GM23338 (cell line): ENCODE measurements at regions not wholly inside any gene's neighbourhood (a gene's known extent, or its start where the extent isn't known, plus 50 kb on each side); places are given as distances from the start of the nearest gene placed in this dataset.

Source experiments
- ATAC-seq: fragments of 200-7000 bp; cut with Tn5 transposase; 3 replicates; pipeline ENCODE4 v1.9.1; 2020
- DNase-seq: peaks from one replicate; pipeline ENCODE4 v3.0.0-alpha.2; 2015; ENCODE audit warnings: low spot score
- H2AFZ ChIP-seq: fragments of 200-600 bp; sonication (generic); 2 replicates; pipeline ENCODE4 v1.8.0; 2016; ENCODE audit warnings: antibody characterized with exemption, mild to moderate bottlenecking, moderate library complexity
- H3F3A ChIP-seq: fragments of 200-600 bp; sonication (generic); replicated peaks from 2 replicates; pipeline ENCODE4 v1.8.0; 2017; ENCODE audit warnings: antibody characterized with exemption, mixed run types, low read depth
- H3K27ac ChIP-seq: fragments of 200-600 bp; sonication (generic); 2 replicates; pipeline ENCODE4 v1.6.1; 2016; ENCODE audit warnings: low read depth
- H3K27me3 ChIP-seq: fragments of 200-600 bp; sonication (generic); 2 replicates; pipeline ENCODE4 v1.8.0; 2016; ENCODE audit warnings: mild to moderate bottlenecking, mixed run types, moderate library complexity; ENCODE audit not compliant: insufficient read depth
- H3K36me3 ChIP-seq: fragments of 200-600 bp; sonication (generic); 2 replicates; pipeline ENCODE4 v1.8.0; 2016; ENCODE audit warnings: mild to moderate bottlenecking; ENCODE audit not compliant: insufficient read depth
- H3K4me1 ChIP-seq: fragments of 200-600 bp; sonication (generic); 2 replicates; pipeline ENCODE4 v1.8.0; 2016; ENCODE audit warnings: mild to moderate bottlenecking, moderate library complexity; ENCODE audit not compliant: insufficient read depth
- H3K4me2 ChIP-seq: fragments of 200-600 bp; sonication (generic); 2 replicates; pipeline ENCODE4 v1.7.1; 2017; ENCODE audit warnings: mixed run types
- H3K4me3 ChIP-seq: fragments of 200-600 bp; sonication (generic); 2 replicates; pipeline ENCODE4 v1.6.1; 2016; ENCODE audit warnings: mixed run types
- H3K79me2 ChIP-seq: fragments of 200-600 bp; sonication (generic); replicated peaks from 2 replicates; pipeline ENCODE4 v1.8.0; 2017; ENCODE audit warnings: mild to moderate bottlenecking; ENCODE audit not compliant: insufficient read depth
- H3K9me2 ChIP-seq: fragments of 200-600 bp; sonication (generic); 2 replicates; pipeline ENCODE4 v1.8.0; 2017; ENCODE audit not compliant: insufficient read depth
- H4K20me1 ChIP-seq: fragments of 200-600 bp; sonication (generic); replicated peaks from 2 replicates; pipeline ENCODE4 v1.8.0; 2017; ENCODE audit warnings: mild to moderate bottlenecking; ENCODE audit not compliant: insufficient read depth
- H3K27ac Mint-ChIP-seq: 2 replicates; pipeline ENCODE4 v1.8.0; 2020; ENCODE audit warnings: inconsistent platforms, mild to moderate bottlenecking, moderate library complexity, mixed read lengths
- H3K27me3 Mint-ChIP-seq: 3 replicates; pipeline ENCODE4 v1.8.0; 2022; ENCODE audit warnings: low read depth, mild to moderate bottlenecking, moderate library complexity, mixed read lengths, inconsistent platforms; ENCODE audit not compliant: insufficient read depth, poor library complexity
- H3K36me3 Mint-ChIP-seq: 3 replicates; pipeline ENCODE4 v1.8.0; 2021; ENCODE audit warnings: low read depth, mild to moderate bottlenecking, inconsistent platforms, moderate library complexity, mixed read lengths
- H3K4me1 Mint-ChIP-seq: 3 replicates; pipeline ENCODE4 v1.8.0; 2020; ENCODE audit warnings: mild to moderate bottlenecking, inconsistent platforms, mixed read lengths
- H3K4me3 Mint-ChIP-seq: 3 replicates; pipeline ENCODE4 v1.8.0; 2021; ENCODE audit warnings: moderate library complexity, mild to moderate bottlenecking, inconsistent platforms, mixed read lengths
- H3K9me3 Mint-ChIP-seq: 3 replicates; pipeline ENCODE4 v1.8.0; 2020; ENCODE audit warnings: moderate library complexity, mild to moderate bottlenecking, inconsistent platforms, mixed read lengths
- CREB1 ChIP-seq: fragments of 250-450 bp; sonication (Bioruptor Pico); IDR thresholded peaks from 2 replicates; pipeline ENCODE4 v1.5.0; 2020; ENCODE audit warnings: low read depth, mild to moderate bottlenecking, moderate library complexity
- CTCF ChIP-seq, 2 experiments: fragments of 200-600 bp in 1 of 2; sonication (generic) in 1 of 2; conservative IDR thresholded peaks; 2 replicates each; pipeline versions ENCODE4 v1.5.1 to v1.6.1; 2016 to 2017; ENCODE audit warnings: antibody characterized with exemption in 2 of 2, low read depth in 2 of 2, mild to moderate bottlenecking in 2 of 2, moderate library complexity in 1 of 2
- ETS1 ChIP-seq: IDR thresholded peaks from 2 replicates; pipeline ENCODE4 v1.6.1; 2016; ENCODE audit warnings: antibody characterized with exemption
- EZH2 ChIP-seq: fragments of 200-600 bp; sonication (generic); IDR thresholded peaks from one replicate; pipeline ENCODE4 v1.8.0; 2017; ENCODE audit warnings: antibody characterized with exemption, mild to moderate bottlenecking, low read depth; ENCODE audit not compliant: unreplicated experiment
- EZH2phosphoT487 ChIP-seq: fragments of 200-600 bp; sonication (generic); IDR thresholded peaks from one replicate; pipeline ENCODE4 v1.8.1; 2018; ENCODE audit warnings: antibody characterized with exemption; ENCODE audit not compliant: unreplicated experiment
- JUNB ChIP-seq: IDR thresholded peaks from one replicate; pipeline ENCODE4 v1.6.1; 2016; ENCODE audit warnings: antibody characterized with exemption; ENCODE audit not compliant: unreplicated experiment
- NANOG ChIP-seq: IDR thresholded peaks from 2 replicates; pipeline ENCODE4 v1.6.1; 2016; ENCODE audit warnings: antibody characterized with exemption, borderline replicate concordance
- POLR2AphosphoS5 ChIP-seq: IDR thresholded peaks from 2 replicates; pipeline ENCODE4 v1.6.1; 2016; ENCODE audit warnings: antibody characterized with exemption, low read depth
- REST ChIP-seq: IDR thresholded peaks from one replicate; pipeline ENCODE4 v1.6.1; 2018; ENCODE audit warnings: antibody characterized with exemption; ENCODE audit not compliant: unreplicated experiment
- STAT1 ChIP-seq: IDR thresholded peaks from one replicate; pipeline ENCODE4 v1.6.1; 2016; ENCODE audit warnings: antibody characterized with exemption; ENCODE audit not compliant: unreplicated experiment
- ZNF114 ChIP-seq: fragments of 250-450 bp; sonication (Bioruptor Pico); IDR thresholded peaks from 2 replicates; pipeline ENCODE4 v1.5.0; 2020; ENCODE audit warnings: mild to moderate bottlenecking, moderate library complexity
- ZNF331 ChIP-seq: fragments of 250-450 bp; sonication (Bioruptor Pico); IDR thresholded peaks from 2 replicates; pipeline ENCODE4 v1.5.0; 2020; ENCODE audit warnings: low read depth, mild to moderate bottlenecking, moderate library complexity
- ZNF462 ChIP-seq: fragments of 250-450 bp; sonication (Bioruptor Pico); IDR thresholded peaks from 2 replicates; pipeline ENCODE4 v1.5.0; 2020; ENCODE audit warnings: mild to moderate bottlenecking, moderate library complexity

- H3K9me3 Mint-ChIP-seq, result peaks cover 9% of the 10 kb centered on the region
- Histone ChIP-seq H3K4me2 (no peak overlapping the region), H3F3A (no peaks in the 10 kb centered on the region), H3K4me3 (no peak overlapping the region), H3K27me3 (no peaks in the 10 kb centered on the region), H3K36me3 (no peaks in the 10 kb centered on the region), H3K4me1 (no peaks in the 10 kb centered on the region), H3K9me2 (no peaks in the 10 kb centered on the region), H4K20me1 (no peaks in the 10 kb centered on the region), H3K79me2 (no peaks in the 10 kb centered on the region), H3K27ac (no peak overlapping the region), H2AFZ (no peak overlapping the region)
- ATAC-seq (no peak), DNase-seq (no peak)
- no peak overlapping the region for H3K4me3 Mint-ChIP-seq
- no peaks in the 10 kb centered on the region for H3K27me3 Mint-ChIP-seq
- H3K27ac Mint-ChIP-seq, result no peak overlapping the region
- H3K36me3 Mint-ChIP-seq, result no peaks in the 10 kb centered on the region; the same call in 2 of the 3 replicates
- H3K4me1 Mint-ChIP-seq, result no peaks in the 10 kb centered on the region
- TF ChIP-seq CREB1 (no peak), JUNB (no peak), ZNF114 (CRISPR knock-in tag) (no peak), EZH2phosphoT487 (no peak), NANOG (no peak), POLR2AphosphoS5 (no peak), EZH2 (no peak), ZNF331 (CRISPR knock-in tag) (no peak), CTCF (conservative IDR thresholded peaks at IDR 0.05; ENCODE audit: low read depth in 2 of 2) (no peak), REST (no peak), STAT1 (no peak), ETS1 (no peak), ZNF462 (no peak)
Observed at GRCh38 chrX:80556148-80556547, 135.9 kb downstream of the TENT5D start.
